ENCODE measurements at regions not wholly inside any gene's neighbourhood (a gene's known extent, or its start where the extent isn't known, plus 50 kb on each side); places are given as distances from the start of the nearest gene placed in this dataset.

DNA sequence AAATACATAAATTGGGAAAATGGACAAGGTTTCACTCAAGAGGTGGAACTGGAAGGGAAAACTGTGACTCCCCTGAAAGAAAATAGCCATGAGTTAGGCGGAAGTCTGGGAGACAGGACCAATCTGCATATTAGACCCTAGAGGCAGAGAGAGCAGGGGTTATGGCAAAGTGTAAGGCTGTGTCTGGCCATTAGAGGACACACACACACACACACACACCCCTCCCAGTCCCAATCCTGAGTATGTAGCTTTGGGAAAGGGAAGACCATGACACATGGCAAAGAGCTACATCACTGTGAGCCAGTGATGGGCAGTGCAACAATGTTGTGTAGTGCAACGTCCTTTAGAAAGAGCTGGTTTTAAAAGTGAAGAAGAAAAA lies 479.9 kb upstream of the NXPH2 start:
- Histone ChIP-seq H3K27me3 (ENCODE audit: control insufficient read depth, insufficient read depth, low read length) (no peaks in the 10 kb centered on the region), H3K36me3 (ENCODE audit: control insufficient read depth, insufficient read depth, low read length) (no peaks in the 10 kb centered on the region), H3K4me3 (ENCODE audit: low read depth, low read length) (no peak overlapping the region)
- CTCF ChIA-PET, result no interaction called here
- POLR2A ChIA-PET, result no interaction called here
- TF ChIP-seq, protein P1, sequence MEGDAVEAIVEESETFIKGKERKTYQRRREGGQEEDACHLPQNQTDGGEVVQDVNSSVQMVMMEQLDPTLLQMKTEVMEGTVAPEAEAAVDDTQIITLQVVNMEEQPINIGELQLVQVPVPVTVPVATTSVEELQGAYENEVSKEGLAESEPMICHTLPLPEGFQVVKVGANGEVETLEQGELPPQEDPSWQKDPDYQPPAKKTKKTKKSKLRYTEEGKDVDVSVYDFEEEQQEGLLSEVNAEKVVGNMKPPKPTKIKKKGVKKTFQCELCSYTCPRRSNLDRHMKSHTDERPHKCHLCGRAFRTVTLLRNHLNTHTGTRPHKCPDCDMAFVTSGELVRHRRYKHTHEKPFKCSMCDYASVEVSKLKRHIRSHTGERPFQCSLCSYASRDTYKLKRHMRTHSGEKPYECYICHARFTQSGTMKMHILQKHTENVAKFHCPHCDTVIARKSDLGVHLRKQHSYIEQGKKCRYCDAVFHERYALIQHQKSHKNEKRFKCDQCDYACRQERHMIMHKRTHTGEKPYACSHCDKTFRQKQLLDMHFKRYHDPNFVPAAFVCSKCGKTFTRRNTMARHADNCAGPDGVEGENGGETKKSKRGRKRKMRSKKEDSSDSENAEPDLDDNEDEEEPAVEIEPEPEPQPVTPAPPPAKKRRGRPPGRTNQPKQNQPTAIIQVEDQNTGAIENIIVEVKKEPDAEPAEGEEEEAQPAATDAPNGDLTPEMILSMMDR (IDR thresholded peaks at IDR 0.05; ENCODE audit: insufficient read depth, low read depth, low read length), result no peak
- no peak for DNase-seq (ENCODE audit: low read depth)

DNA sequence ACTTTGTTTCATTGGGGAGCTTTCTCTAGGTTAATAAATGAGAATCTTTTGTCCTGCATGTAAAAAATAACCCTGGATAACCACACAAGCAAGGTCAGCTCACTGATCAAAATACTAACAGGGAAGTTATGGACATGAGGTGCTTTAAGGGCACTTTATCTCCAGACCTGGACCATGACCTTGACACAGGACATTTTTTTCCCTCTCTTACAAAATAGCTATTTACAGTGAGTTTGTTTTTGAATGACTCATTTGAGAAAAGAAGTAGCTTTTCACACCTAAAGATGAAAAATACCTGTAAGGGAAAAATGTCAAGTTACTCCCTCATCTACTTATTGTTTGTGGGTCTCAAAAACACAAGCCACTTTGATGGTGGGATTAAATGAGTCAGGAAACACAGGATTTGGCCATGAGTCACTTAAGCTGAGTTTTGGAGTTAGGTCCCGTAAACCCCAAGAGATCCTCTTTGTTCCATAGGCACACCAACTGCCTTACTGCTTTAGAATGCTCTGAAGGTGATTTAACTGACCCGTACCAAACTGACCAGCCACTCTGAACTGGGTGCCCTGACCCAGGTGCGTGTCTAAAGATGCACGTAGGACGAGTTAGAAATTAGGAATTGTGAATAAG lies 479.3 kb upstream of the NXPH2 start:
- ChIA-PET CTCF (no interaction called here), POLR2A (no interaction called here)
- Histone ChIP-seq H3K4me3 (ENCODE audit: low read depth, low read length) (no peak overlapping the region), H3K36me3 (ENCODE audit: control insufficient read depth, insufficient read depth, low read length) (no peaks in the 10 kb centered on the region), H3K27me3 (ENCODE audit: control insufficient read depth, insufficient read depth, low read length) (no peaks in the 10 kb centered on the region)
- no peak for DNase-seq (ENCODE audit: low read depth)
- TF ChIP-seq, protein P1 (IDR thresholded peaks at IDR 0.05; ENCODE audit: insufficient read depth, low read depth, low read length), result no peak

DNA sequence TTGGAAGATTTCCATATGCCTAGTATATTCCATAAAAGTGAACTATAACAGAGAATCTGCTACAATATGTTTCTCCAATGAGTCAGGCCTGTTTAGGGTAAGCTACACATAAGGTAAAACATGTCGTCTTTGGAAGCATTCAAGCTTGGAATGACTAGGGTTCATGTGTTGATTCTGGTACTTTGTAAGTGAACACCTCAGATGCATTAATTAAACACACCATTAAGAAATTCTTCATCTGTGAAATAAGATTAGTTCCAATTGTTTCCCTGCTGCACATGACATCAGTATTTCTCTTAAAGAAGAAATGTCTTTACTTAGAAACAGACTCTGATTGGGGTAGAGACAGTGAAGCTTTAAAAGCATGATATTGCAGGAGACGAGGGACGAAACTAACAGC lies 461.1 kb upstream of the NXPH2 start:
- H3K4me3 ChIP-seq (ENCODE audit: low read depth, low read length), result no peak overlapping the region
- no peaks in the 10 kb centered on the region for H3K36me3 ChIP-seq (ENCODE audit: control insufficient read depth, insufficient read depth, low read length)
- ChIA-PET CTCF (no interaction called here), POLR2A (no interaction called here)
- H3K27me3 ChIP-seq (ENCODE audit: control insufficient read depth, insufficient read depth, low read length), result no peaks in the 10 kb centered on the region
- no peak for DNase-seq (ENCODE audit: low read depth)
- TF ChIP-seq, protein P1 (IDR thresholded peaks at IDR 0.05; ENCODE audit: insufficient read depth, low read depth, low read length), result no peak

DNA sequence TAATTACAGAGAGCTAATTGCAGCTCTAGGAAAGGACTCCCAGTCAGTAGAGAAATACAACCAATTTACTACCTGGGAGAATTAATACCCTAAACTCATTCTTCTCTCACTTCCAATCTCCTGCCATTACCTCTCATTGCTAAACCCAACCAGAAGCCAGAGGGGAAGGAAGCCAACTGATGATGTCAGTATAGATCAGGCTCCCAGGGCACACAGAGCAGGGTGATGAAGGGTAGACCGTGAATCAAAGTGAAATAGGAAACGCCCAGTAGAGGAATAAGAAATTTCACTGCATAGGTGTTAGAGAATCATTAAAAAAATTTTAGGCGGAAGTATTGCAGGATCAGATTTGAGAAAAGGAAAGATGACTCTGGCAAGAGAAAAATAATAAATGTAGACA lies 456.8 kb upstream of the NXPH2 start:
- ChIA-PET CTCF (no interaction called here), POLR2A (no interaction called here)
- no peak for DNase-seq (ENCODE audit: low read depth)
- Histone ChIP-seq H3K36me3 (ENCODE audit: control insufficient read depth, insufficient read depth, low read length) (no peaks in the 10 kb centered on the region), H3K4me3 (ENCODE audit: low read depth, low read length) (no peak overlapping the region), H3K27me3 (ENCODE audit: control insufficient read depth, insufficient read depth, low read length) (no peaks in the 10 kb centered on the region)
- TF ChIP-seq, protein P1 (IDR thresholded peaks at IDR 0.05; ENCODE audit: insufficient read depth, low read depth, low read length), result no peak

DNA sequence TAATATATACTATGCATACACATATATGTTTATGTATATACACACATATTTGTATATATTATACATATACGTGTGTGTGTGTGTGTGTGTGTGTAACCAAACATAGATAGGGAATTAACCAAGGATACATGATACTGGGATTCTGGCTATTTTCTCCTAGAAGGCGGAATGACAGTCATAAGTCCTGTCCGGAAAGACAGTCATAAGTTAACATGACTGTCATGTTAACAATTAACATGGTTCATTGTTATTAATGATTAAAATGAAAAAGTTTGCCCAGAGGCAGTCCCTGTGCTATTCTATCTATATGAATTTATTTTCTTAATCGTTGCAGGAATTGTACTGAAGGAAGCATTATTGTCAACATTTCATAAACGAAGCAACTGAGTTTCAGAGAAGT lies 450.7 kb upstream of the NXPH2 start:
- H3K27me3 ChIP-seq (ENCODE audit: control insufficient read depth, insufficient read depth, low read length), result no peaks in the 10 kb centered on the region
- POLR2A ChIA-PET, result no interaction called here
- DNase-seq (ENCODE audit: low read depth), result no peak
- CTCF ChIA-PET, result no interaction called here
- no peaks in the 10 kb centered on the region for H3K36me3 ChIP-seq (ENCODE audit: control insufficient read depth, insufficient read depth, low read length)
- TF ChIP-seq, protein P1 (IDR thresholded peaks at IDR 0.05; ENCODE audit: insufficient read depth, low read depth, low read length), result no peak
- no peak overlapping the region for H3K4me3 ChIP-seq (ENCODE audit: low read depth, low read length)

Data from BJ (cell line).